ENCODE measurements at regions not wholly inside any gene's neighbourhood (a gene's known extent, or its start where the extent isn't known, plus 50 kb on each side); places are given as distances from the start of the nearest gene placed in this dataset.

GRCh38 chr5:4642525-4642924, 497.6 kb upstream of the ADAMTS16 start:
- Histone ChIP-seq H3K36me3 (ENCODE audit: control insufficient read depth in 2 of 2, extremely low read depth in 1 of 2, insufficient read depth in 2 of 2, low read length in 2 of 2) (no peaks in the 10 kb centered on the region), H3K79me2 (ENCODE audit: control insufficient read depth, insufficient read depth, low read length) (no peaks in the 10 kb centered on the region), H3K9me1 (replicated peaks; ENCODE audit: control insufficient read depth, extremely low read depth, insufficient read depth, low read length) (no peaks in the 10 kb centered on the region), H4K20me1 (replicated peaks; ENCODE audit: control insufficient read depth, extremely low read depth, insufficient read depth, low read length) (no peaks in the 10 kb centered on the region), H3K9ac (replicated peaks; ENCODE audit: extremely low read depth, insufficient read depth, low read length) (no peak overlapping the region), H3K4me1 (ENCODE audit: control insufficient read depth, extremely low read depth, insufficient read depth, low read length) (no peaks in the 10 kb centered on the region), H3K27me3 (ENCODE audit: control insufficient read depth in 2 of 2, insufficient read depth in 2 of 2, low read length in 2 of 2) (no peaks in the 10 kb centered on the region), H3K4me3 (replicated peaks in 1 of 3; ENCODE audit: insufficient read depth in 1 of 3, low read depth in 1 of 3, low read length in 3 of 3) (no peak overlapping the region), H3K4me2 (ENCODE audit: insufficient read depth, low read length) (no peak overlapping the region), H3K27ac (ENCODE audit: insufficient read depth, low read depth, low read length) (no peak overlapping the region), H2AFZ (ENCODE audit: low read depth, low read length) (no peak overlapping the region), H3K9me3 (replicated peaks; ENCODE audit: control insufficient read depth, insufficient read depth, low read length) (no peaks in the 10 kb centered on the region)
- ChIA-PET POLR2A (no interaction called here), CTCF (no interaction called here)
- DNase-seq (ENCODE audit: low read depth, low spot score) (no peak), FAIRE-seq (no peak)
- TF ChIP-seq JUN (IDR thresholded peaks at IDR 0.05; ENCODE audit: borderline replicate concordance, insufficient read depth, insufficient read length, low read depth) (no peak), POLR2AphosphoS5 (IDR thresholded peaks at IDR 0.05; ENCODE audit: insufficient read depth, low read depth, low read length) (no peak), FOS (IDR thresholded peaks at IDR 0.05; ENCODE audit: borderline replicate concordance, insufficient read depth, low read length) (no peak)
- no TSS peak for BruUV-seq (replicated peaks)
- intact Hi-C loops (cut with micrococcal nuclease) (no loop called here), dilution Hi-C loops (cut with MboI; ENCODE audit: extremely low pct_ligation_motif_present, low sequenced_read_pairs) (no loop called here)

GRCh38 chr5:4643190-4643589, 496.9 kb upstream of the ADAMTS16 start:
- FAIRE-seq: no peak
- Histone ChIP-seq H3K27me3 (ENCODE audit: control insufficient read depth in 2 of 2, insufficient read depth in 2 of 2, low read length in 2 of 2) (no peaks in the 10 kb centered on the region), H3K4me3 (replicated peaks in 1 of 3; ENCODE audit: insufficient read depth in 1 of 3, low read depth in 1 of 3, low read length in 3 of 3) (no peak overlapping the region), H3K9me3 (replicated peaks; ENCODE audit: control insufficient read depth, insufficient read depth, low read length) (no peaks in the 10 kb centered on the region), H2AFZ (ENCODE audit: low read depth, low read length) (no peak overlapping the region), H3K9me1 (replicated peaks; ENCODE audit: control insufficient read depth, extremely low read depth, insufficient read depth, low read length) (no peaks in the 10 kb centered on the region), H3K4me2 (ENCODE audit: insufficient read depth, low read length) (no peak overlapping the region), H3K27ac (ENCODE audit: insufficient read depth, low read depth, low read length) (no peak overlapping the region), H3K36me3 (ENCODE audit: control insufficient read depth in 2 of 2, extremely low read depth in 1 of 2, insufficient read depth in 2 of 2, low read length in 2 of 2) (no peaks in the 10 kb centered on the region), H4K20me1 (replicated peaks; ENCODE audit: control insufficient read depth, extremely low read depth, insufficient read depth, low read length) (no peaks in the 10 kb centered on the region), H3K4me1 (ENCODE audit: control insufficient read depth, extremely low read depth, insufficient read depth, low read length) (no peaks in the 10 kb centered on the region), H3K79me2 (ENCODE audit: control insufficient read depth, insufficient read depth, low read length) (no peaks in the 10 kb centered on the region), H3K9ac (replicated peaks; ENCODE audit: extremely low read depth, insufficient read depth, low read length) (no peak overlapping the region)
- ChIA-PET POLR2A (no interaction called here), CTCF (no interaction called here)
- dilution Hi-C loops (cut with MboI; ENCODE audit: extremely low pct_ligation_motif_present, low sequenced_read_pairs): no loop called here
- DNase-seq (ENCODE audit: low read depth, low spot score): no peak
- TF ChIP-seq POLR2A (IDR thresholded peaks at IDR 0.05; ENCODE audit: low read depth, low read length) (no peak), CTCF (IDR thresholded peaks at IDR 0.05; ENCODE audit: extremely low read depth in 1 of 2, insufficient read depth in 1 of 2, low read depth in 1 of 2, low read length in 2 of 2) (no peak), JUN (IDR thresholded peaks at IDR 0.05; ENCODE audit: borderline replicate concordance, insufficient read depth, insufficient read length, low read depth) (no peak), MYC (IDR thresholded peaks at IDR 0.05; ENCODE audit: low read depth, low read length) (no peak)
- intact Hi-C loops (cut with micrococcal nuclease): no loop called here
- BruUV-seq (replicated peaks): no TSS peak
